GM18867 (cell line): ENCODE measurements at regions not wholly inside any gene's neighbourhood (a gene's known extent, or its start where the extent isn't known, plus 50 kb on each side); places are given as distances from the start of the nearest gene placed in this dataset.

Source experiments
- ATAC-seq: cut with Tn5 transposase; IDR thresholded peaks from one replicate; pipeline ENCODE4 v1.9.1; 2021; ENCODE audit warnings: mild to moderate bottlenecking, moderate library complexity; ENCODE audit not compliant: unreplicated experiment

DNA sequence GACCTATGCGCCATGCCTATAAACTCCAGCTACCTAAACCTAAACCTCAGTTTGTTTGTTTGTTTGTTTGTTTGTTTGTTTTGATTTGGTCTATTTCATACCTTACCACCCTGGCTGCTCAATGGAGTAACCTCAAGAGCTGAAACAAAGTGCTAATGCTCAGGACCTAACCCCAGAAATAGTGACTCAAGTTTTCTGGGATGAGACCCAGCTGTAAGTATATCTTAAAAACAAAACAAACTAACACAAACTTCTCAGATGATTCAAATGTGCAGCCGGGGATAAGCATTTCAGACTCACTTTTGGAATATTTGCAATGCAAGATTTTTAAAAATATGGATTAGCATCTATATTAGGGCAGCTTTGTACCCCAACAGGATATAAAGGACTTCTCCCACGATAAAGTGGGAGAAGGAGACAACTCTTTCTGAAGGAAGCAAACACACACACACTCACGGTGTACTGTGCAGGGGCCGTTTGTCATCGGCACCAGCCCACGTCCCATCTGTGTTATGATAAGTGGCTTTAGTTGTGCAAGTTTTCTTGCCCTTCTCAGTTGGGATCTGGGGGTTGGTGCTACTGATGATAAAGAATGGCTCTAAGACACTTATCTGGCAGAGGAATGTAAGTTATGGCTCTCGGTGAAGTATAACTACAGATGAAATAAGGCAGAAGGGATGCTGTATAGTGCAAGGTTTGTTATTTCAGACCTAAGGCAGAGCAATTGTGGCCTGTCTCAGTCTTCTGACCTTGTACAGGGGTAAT, 516.7 kb upstream of the TMEM132C start:
- no peak for ATAC-seq

DNA sequence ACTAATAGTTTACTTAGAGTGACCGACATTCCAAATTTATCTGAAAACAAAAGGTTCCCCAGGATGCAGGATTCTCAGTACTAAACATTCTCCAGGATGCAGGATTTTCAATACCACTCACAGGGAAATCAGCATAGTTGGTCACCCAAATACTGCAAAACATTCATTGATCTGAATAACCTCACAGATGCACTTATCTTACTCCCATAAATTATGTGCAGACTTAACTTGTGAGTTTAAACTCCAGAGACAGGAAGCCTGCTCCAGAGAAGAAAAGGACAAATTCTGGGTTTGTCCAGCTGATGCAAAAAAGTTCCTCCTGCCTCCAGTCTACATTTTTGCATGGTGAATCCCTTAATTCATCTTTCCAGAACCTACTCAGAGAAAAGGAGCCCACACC, 514.2 kb upstream of the TMEM132C start:
- no peak for ATAC-seq

DNA sequence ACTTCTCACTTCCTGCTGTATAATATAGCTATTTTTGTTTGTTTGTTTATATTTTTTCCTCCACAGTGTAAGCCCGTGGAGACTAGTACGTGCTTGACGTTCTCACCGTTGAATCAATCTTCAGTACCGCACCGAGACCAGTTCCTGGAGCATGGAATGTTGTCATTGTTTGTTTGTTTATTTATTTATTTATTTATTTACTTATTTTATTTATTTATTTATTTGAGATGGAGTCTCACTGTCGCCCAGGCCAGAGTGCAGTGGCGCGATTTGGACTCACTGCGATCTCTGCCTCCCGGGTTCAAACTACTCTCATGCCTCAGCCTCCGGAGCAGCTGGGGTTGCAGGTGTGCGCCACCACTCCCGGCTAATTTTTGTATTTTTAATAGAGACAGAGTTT, 506.6 kb upstream of the TMEM132C start:
- ATAC-seq = no peak

DNA sequence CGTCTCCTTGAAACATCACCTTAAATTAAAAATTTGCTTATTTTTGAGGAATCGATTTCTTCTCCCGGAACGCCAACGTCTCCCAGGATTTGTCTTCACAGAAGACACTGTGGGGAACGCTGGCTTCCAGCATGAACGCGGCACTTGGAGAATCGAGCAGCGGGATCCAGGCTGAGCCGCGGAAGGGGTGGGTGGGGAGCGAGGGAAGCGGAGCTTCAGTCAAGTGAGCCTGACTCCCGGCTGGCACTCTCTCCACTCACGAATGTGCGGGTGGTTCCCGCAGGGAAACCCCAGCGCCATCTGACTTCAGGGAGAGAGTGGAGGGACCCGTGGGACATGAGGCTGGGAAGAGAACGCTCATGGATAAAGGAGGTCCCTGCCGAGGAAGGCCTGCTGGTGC, 506.0 kb upstream of the TMEM132C start:
- ATAC-seq = no peak

DNA sequence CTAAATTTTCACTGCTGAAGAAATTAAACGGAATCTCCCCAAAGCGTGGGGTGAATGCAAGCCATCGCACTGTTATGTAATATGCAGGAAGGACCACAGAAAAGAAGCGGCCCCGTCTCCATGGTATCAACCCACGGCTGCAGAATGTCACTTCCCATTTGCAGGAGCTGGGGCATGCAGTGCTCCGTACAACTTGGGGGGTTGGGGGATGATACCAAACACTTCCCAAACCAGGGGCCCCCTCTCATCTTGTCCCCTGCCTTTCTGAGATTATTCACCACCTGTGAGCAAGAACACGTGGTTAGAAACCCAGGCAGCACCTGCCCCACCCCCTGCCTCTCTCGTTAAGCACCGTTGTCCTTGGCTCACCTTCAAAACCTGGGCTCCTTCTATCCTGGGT, 505.1 kb upstream of the TMEM132C start:
- ATAC-seq = no peak

DNA sequence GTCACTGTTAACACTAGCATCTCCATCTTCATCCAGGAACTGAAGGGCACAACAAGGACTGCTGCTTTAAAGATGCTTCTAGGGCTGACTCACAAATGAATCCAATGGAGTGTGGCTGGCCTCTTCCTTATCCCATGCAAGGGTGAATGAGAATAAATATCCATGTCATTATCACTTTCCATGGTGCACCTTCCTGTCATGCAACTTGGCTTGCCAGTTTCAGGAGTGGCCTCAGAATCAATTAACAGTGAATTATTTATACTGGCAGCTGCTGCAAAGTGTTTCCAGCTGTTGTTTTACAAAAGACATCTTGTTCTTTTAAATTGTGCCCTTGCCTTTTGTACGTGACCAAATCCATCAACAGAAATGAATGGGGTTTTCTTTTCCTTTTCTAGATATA, 499.3 kb upstream of the TMEM132C start:
- no peak for ATAC-seq

DNA sequence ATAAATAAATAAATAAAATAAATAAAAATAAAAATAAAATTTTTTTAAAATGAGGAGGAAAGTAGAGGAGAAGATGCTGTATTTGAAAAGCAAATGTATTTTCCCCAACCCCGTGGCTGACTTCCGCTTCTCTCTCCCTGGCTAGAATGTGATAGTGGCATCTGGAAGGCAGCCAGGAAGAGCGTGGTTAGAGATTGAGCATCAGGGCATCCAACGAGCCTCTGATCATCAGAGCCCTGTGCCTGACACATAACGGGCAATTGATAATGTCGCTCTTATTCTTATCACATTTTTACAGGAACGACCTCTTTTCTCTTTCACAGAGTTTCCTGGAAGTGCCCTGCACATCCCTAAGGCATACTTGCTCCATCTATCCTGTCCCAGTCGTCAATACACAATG, 496.9 kb upstream of the TMEM132C start:
- ATAC-seq = no peak

DNA sequence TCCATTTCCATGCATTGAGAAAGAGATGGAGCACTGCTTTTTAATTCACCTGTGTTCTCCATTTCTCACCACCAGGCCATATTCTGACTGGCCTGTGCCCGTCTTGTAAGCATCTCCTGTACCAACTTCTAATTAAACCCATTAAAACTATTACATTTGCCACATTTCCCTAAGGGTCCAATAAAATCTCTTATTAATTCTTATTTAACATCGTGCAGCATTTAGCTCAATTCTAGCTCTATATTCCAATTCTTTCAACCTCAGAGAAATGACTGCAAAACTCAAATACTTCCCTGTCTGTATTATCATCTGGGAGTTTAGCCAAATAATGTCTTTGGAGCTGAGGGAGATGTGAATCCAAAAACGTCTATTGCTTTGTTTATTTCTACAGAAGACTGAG, 495.4 kb upstream of the TMEM132C start:
- ATAC-seq = no peak

DNA sequence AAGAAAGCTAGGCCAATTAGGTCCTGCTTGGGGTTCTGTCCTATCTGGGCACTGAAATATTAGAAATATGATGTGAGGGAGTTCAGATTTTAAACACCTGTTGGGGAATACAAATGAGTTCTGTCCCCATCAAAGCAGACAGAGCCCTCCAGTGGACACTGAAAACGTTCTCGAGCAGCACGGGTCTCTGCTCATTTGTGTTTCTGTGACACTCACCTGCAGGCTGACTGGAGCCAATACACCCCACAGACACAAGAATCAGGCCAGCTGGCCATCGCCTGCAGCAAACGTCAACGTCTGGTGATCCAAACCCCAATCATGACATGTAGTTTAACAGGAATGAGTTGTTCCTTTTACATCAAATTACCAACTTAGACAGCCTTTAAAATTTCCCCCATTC, 493.4 kb upstream of the TMEM132C start:
- ATAC-seq = no peak

DNA sequence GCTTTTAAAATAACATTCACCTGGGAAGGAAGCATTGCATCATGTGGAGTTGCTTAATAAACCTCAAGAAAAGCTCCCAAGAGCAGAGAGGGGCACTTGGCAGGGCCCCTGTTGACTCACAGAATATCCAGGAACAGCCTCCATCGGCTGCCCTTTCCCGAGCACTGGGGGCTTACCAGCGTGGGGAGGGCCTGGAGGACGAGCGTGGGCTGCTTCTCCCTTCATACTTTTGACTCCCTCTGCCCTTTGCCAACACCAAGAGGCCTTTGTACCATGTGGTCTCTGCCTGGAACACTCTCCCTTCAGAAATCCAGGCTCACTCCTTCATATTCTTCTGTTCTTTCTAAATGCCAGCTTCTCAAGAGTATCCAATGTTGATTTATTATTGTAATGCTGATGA, 492.1 kb upstream of the TMEM132C start:
- no peak for ATAC-seq

DNA sequence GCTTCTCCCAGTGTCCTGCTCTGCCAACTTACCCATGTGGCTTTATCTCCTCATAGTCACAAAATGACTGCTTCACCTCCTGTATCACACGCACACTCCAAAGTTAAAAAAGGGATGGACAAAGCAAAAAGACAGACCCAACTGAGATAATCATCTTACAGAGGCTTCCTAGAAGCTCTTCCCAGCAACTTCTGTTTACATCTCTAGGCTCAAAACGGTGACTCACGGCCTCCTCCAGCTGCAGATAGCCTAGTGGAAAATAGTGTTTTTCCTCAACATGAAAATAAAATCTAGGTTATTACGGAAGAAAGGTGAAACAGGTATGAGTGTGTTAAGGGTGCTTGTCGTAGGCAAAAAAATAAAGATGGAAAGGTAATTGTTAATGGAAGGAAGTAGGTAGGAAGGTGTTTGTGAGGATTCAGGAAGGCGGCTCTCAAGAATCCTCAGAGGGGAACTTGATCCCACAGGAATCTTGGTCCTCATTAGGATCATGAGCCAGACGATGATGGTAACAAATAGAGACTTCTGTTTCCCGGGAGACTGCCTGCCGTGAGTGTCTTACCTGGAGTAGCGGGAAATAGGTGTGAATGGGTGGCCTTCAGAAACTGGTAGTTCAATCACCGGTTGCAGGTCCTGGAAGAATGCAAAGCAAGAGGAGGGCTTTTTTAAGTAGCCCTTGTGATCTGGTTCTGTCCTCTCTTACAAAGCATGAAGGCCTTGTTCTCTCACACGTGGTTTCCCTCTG, 487.5 kb upstream of the TMEM132C start:
- no peak for ATAC-seq

DNA sequence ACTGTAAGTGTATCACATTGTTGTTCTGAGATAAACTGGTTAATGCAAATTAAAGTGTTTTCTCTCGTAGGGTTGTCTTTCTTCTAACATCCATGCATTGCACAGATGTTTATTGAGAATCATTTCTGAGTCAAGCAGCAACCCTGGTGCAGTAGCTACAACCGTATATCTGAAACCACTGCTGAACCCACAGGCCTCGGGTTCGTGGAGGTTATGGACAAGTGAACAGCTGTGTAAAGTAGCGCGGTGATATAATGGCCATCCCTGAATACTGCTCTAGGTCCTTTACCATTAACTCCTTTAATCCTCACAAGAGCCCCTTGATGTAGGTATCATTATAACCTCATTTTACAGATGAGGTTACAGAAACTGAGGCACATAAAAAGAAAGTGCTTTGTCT, 486.1 kb upstream of the TMEM132C start:
- ATAC-seq = no peak

DNA sequence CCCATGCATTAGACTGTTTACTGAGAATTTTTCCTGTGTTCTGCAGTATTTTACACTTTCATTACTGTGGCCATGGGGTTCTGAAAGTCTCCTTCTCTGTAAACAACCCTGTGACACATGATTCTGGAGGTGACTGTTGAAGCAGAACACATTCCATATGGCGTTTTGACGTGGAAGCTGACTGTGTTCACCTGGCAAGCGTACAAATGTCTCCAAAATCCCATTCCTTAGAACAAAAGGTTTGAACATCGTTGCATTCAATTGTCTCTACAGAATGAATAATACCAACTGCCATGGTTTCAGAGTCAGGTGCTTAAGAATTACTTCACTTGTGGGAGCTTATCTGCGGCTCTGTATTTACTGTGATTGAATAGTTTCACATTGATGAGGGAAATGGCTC, 485.6 kb upstream of the TMEM132C start:
- ATAC-seq = no peak

DNA sequence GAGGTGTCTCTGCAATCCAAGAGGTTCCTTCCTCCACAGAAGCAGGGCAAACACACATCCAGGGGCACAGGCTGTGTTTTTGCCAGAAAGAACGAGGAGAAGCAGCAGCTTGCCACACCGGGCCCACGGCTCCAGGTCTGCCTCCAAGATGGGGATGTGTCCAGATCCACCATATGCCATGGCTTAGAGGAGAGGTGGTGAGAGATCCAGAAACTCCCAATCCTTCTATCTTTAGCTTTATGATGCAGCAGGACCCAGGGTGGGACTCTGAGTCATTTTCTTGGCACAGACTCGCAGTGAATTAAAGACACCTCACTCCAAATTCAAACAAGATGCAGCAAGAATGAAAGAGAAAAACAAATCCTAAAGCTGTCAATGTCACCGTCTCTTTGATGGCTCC, 481.4 kb upstream of the TMEM132C start:
- ATAC-seq = no peak

DNA sequence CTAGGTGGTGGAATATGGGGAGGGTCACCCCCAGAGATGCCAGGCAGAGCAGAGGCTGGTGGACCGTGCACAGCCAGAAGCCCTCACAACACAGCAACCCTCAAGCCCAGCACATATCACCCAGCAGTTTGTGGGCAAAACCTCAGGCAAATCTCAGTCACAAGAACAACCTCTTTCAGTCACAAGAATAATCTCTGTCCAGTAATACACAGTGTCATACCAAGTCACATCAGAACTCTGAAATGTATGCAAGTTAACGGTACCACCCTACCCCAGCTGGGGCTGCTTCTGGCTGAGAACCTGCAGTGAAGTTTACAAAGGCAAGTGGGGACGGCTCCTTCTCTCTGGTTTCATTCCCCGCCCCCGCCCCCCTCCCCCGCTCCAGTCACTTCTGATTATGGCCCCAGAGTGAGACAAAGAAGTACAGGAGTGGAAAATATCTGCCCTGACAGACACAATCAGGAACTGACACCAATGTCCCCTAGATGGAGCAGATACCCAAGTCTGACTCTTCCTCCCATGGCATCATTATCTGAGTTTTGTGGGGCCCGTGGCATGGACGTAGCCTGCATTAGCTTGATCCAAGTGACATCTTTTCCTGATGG, 480.9 kb upstream of the TMEM132C start:
- no peak for ATAC-seq

DNA sequence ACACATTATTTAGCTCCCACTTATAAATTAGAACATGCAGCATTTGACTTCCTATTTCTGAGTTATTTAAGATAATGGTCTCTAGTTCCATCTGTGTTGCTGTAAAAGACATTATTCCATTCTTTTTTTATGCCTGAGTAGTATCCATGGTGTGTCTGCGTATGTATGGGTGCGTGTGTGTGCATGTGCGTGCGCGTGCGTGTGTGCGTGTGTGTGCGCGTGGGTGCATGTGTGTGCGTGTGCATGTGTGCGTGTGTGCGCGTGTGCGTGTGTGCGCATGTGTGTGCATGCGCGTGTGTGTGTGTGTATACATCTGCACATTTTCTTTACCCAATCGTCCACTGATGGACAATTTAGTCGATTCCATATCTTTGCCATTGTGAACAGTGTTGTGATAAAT, 479.4 kb upstream of the TMEM132C start:
- ATAC-seq = no peak

DNA sequence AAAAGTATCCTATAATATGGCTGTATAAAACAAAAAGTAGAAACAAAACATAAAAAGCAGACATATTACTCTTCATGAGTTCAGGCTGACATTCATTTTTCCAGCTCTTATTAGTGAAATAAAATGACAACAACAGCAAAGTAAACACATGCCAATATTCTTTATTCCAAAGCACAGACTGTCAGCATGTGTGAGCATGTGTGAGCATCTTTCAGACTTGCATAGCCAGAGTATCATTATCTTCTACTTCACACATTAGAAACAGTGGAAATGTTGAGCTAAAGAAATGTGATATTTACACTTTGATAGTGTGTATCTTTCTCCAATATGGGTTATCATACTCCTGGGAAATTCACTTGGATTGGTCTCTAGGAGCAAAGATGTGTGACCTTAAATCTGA, 476.6 kb upstream of the TMEM132C start:
- ATAC-seq = no peak

DNA sequence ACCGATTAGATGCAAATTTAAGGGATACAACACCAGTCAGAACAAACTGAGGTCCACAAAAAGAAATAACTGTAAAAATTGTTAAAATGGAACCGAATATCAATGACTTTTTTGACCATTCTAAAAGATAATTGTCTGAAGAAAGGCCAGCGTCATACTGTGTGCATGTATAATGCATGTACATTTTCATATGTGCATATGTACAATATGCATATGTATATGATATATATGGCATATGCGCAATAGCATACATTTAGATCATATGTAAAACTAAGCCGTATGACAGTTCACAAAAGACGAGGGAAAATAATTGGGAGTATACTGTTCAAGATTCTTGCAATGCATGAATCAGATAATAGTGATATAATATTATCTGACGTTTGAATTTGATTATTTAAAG, 475.8 kb upstream of the TMEM132C start:
- no peak for ATAC-seq

DNA sequence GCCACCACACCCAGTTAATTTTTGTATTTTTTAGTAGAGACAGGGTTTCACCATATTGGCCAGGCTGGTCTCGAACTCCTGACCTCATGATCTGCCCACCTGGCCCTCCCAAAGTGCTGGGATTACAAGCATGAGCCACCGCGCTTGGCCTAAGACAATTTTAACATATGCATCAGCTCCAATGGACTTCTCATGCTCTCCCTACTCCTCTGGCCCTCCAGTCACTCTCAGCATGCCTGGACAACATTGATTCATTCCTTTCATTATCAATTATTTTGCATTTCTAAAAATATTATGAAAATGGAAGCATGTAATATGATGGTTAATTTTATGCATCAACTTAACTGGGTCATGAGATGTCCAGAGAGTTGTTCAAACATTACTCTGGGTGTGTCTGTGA, 469.1 kb upstream of the TMEM132C start:
- ATAC-seq = no peak

DNA sequence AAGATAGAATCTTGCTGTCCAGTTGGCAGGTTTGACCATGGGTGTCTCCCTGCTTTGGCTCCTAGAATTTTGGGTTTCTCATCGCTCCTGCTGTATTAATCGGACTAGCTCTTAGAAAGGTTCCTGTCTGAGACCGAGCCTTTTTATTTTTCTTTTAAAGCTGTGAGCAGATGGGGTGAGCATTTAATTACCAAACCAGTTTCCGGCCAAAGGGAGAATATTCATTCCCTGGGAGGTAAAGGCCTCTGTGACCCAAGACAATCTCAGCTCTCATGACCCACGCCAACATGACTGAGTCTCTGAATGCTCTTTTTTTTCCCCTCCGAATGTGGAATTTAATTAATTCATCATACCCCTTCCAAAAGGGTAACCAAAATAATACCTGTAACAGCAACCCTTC, 464.7 kb upstream of the TMEM132C start:
- no peak for ATAC-seq

DNA sequence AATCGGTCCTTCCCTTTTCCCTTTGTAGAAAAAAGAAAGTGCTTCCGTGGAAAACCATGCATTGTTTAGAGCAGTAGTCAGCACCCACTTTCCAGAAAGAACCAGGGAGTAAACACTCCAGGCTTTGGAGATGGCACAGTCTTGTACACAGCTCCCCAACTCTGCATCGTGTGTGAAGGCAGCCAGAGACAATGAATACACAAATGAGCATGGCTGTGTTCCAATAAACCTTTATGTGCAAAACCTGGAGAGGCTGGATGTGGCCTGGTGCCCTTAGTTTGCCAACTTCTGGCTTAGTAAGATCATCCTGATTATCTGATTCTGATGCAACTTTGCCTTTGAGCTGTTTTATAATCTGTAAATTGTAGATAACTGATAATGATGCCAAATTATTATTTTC, 463.4 kb upstream of the TMEM132C start:
- no peak for ATAC-seq

DNA sequence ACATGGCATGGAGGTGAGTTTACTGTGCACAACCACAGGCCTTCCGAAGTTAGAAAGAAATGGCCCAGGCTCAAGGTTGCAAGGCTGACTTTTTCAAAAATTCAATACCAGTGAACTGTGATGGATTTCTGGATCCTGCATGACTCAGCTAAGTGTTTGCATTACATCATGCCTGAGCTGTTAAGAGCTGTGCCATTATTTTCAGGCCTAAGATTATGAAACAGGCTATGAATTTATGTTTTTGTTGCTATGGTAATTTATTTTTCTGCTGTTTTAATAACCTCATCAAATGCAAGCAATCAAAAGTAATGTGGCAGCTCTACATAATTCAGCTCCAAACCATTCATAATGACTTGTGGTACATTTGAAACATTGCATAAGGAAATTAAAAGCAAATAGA, 457.7 kb upstream of the TMEM132C start:
- ATAC-seq = no peak
